ENCODE measurements at regions not wholly inside any gene's neighbourhood (a gene's known extent, or its start where the extent isn't known, plus 50 kb on each side); places are given as distances from the start of the nearest gene placed in this dataset.

DNA sequence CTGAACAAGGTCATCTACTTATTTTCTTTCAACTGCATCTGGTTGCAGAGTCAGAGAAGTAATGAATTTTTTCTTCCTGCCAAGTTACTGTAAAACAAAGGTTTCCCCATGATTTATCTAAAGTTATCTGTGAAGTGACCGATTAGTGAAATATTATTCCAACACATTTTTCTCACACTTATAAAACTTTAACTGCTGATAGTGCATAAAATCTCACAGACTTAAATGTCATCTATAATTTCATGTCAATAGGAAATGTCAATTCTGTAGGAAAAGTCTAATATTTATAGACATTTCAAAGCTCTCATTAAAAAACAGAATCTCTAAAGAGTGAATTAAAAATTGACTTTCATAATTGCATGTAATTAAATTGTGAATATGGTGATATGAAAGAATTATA, 397.2 kb downstream of the SLITRK1 start:
- intact Hi-C loops (cut with micrococcal nuclease) (no loop called here), dilution Hi-C loops (cut with MboI; ENCODE audit: extremely low pct_ligation_motif_present, low sequenced_read_pairs) (no loop called here)
- CTCF ChIA-PET: no interaction called here
- H3K27me3 ChIP-seq (ENCODE audit: control insufficient read depth in 2 of 2, insufficient read depth in 2 of 2, low read length in 2 of 2): no peaks in the 10 kb centered on the region
- no peak overlapping the region for H3K27ac ChIP-seq (ENCODE audit: insufficient read depth, low read depth, low read length)
- H3K9ac ChIP-seq (replicated peaks; ENCODE audit: extremely low read depth, insufficient read depth, low read length): no peak overlapping the region
- POLR2A ChIA-PET: no interaction called here
- peaks cover 5% of the 10 kb centered on the region for H3K9me3 ChIP-seq (replicated peaks; ENCODE audit: control insufficient read depth, insufficient read depth, low read length)
- TF ChIP-seq, protein P1, sequence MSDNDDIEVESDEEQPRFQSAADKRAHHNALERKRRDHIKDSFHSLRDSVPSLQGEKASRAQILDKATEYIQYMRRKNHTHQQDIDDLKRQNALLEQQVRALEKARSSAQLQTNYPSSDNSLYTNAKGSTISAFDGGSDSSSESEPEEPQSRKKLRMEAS (IDR thresholded peaks at IDR 0.05; ENCODE audit: insufficient read depth, insufficient read length): no peak
- TF ChIP-seq JUN (IDR thresholded peaks at IDR 0.05; ENCODE audit: borderline replicate concordance, insufficient read depth, insufficient read length, low read depth) (no peak), MYC (IDR thresholded peaks at IDR 0.05; ENCODE audit: low read depth, low read length) (no peak), FOS (IDR thresholded peaks at IDR 0.05; ENCODE audit: borderline replicate concordance, insufficient read depth, low read length) (no peak)
- H3K4me3 ChIP-seq (replicated peaks in 1 of 3; ENCODE audit: insufficient read depth in 1 of 3, low read depth in 1 of 3, low read length in 3 of 3): no peak overlapping the region
- FAIRE-seq: no peak
- BruUV-seq (replicated peaks): no TSS peak
- no peak for DNase-seq (ENCODE audit: low read depth, low spot score)
- no peaks in the 10 kb centered on the region for H3K4me1 ChIP-seq (ENCODE audit: control insufficient read depth, extremely low read depth, insufficient read depth, low read length)
- no peaks in the 10 kb centered on the region for H3K79me2 ChIP-seq (ENCODE audit: control insufficient read depth, insufficient read depth, low read length)
- no peaks in the 10 kb centered on the region for H4K20me1 ChIP-seq (replicated peaks; ENCODE audit: control insufficient read depth, extremely low read depth, insufficient read depth, low read length)
- H3K4me2 ChIP-seq (ENCODE audit: insufficient read depth, low read length): no peak overlapping the region
- H3K9me1 ChIP-seq (replicated peaks; ENCODE audit: control insufficient read depth, extremely low read depth, insufficient read depth, low read length): no peaks in the 10 kb centered on the region
- H2AFZ ChIP-seq (ENCODE audit: low read depth, low read length): no peak overlapping the region
- no peaks in the 10 kb centered on the region for H3K36me3 ChIP-seq (ENCODE audit: control insufficient read depth in 2 of 2, extremely low read depth in 1 of 2, insufficient read depth in 2 of 2, low read length in 2 of 2)

DNA sequence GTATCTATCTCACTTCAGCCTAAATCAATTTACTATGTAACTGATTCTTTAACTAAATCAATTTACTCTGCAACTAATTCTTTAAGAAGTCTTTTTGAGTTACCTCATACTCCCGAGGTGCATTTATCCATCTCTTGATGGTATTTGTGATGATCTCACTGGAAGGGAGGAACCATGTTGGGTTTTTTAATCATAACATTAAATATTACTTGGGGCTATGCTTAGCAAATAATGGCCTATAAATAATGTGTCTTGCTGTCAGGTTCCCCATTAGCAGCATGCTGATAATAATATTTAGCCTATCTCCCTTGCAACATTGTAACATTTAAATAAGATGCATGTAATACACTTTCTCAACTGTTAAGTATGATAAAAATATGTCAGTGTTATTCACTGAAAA, 411.3 kb downstream of the SLITRK1 start:
- H3K9me1 ChIP-seq (replicated peaks; ENCODE audit: control insufficient read depth, extremely low read depth, insufficient read depth, low read length): no peaks in the 10 kb centered on the region
- no peak overlapping the region for H3K4me2 ChIP-seq (ENCODE audit: insufficient read depth, low read length)
- H3K27ac ChIP-seq (ENCODE audit: insufficient read depth, low read depth, low read length): no peak overlapping the region
- no peak overlapping the region for H3K9ac ChIP-seq (replicated peaks; ENCODE audit: extremely low read depth, insufficient read depth, low read length)
- ChIA-PET POLR2A (no interaction called here), CTCF (no interaction called here)
- no peaks in the 10 kb centered on the region for H3K4me1 ChIP-seq (ENCODE audit: control insufficient read depth, extremely low read depth, insufficient read depth, low read length)
- dilution Hi-C loops (cut with MboI; ENCODE audit: extremely low pct_ligation_motif_present, low sequenced_read_pairs): no loop called here
- intact Hi-C loops (cut with micrococcal nuclease): no loop called here
- no peak for FAIRE-seq
- H4K20me1 ChIP-seq (replicated peaks; ENCODE audit: control insufficient read depth, extremely low read depth, insufficient read depth, low read length): no peaks in the 10 kb centered on the region
- DNase-seq (ENCODE audit: low read depth, low spot score): no peak
- TF ChIP-seq POLR2AphosphoS5 (IDR thresholded peaks at IDR 0.05; ENCODE audit: insufficient read depth, low read depth, low read length) (no peak), FOS (IDR thresholded peaks at IDR 0.05; ENCODE audit: borderline replicate concordance, insufficient read depth, low read length) (no peak), GATA2 (IDR thresholded peaks at IDR 0.05; ENCODE audit: insufficient read depth, insufficient read length, low read depth, low read length) (no peak), JUN (IDR thresholded peaks at IDR 0.05; ENCODE audit: borderline replicate concordance, insufficient read depth, insufficient read length, low read depth) (no peak), EZH2 (IDR thresholded peaks at IDR 0.05; ENCODE audit: borderline replicate concordance, low read depth, low read length, severe bottlenecking) (no peak), MYC (IDR thresholded peaks at IDR 0.05; ENCODE audit: low read depth, low read length) (no peak), POLR2A (IDR thresholded peaks at IDR 0.05; ENCODE audit: low read depth, low read length) (no peak)
- TF ChIP-seq, protein P1 (IDR thresholded peaks at IDR 0.05; ENCODE audit: insufficient read depth, insufficient read length): no peak
- TF ChIP-seq, protein P2, sequence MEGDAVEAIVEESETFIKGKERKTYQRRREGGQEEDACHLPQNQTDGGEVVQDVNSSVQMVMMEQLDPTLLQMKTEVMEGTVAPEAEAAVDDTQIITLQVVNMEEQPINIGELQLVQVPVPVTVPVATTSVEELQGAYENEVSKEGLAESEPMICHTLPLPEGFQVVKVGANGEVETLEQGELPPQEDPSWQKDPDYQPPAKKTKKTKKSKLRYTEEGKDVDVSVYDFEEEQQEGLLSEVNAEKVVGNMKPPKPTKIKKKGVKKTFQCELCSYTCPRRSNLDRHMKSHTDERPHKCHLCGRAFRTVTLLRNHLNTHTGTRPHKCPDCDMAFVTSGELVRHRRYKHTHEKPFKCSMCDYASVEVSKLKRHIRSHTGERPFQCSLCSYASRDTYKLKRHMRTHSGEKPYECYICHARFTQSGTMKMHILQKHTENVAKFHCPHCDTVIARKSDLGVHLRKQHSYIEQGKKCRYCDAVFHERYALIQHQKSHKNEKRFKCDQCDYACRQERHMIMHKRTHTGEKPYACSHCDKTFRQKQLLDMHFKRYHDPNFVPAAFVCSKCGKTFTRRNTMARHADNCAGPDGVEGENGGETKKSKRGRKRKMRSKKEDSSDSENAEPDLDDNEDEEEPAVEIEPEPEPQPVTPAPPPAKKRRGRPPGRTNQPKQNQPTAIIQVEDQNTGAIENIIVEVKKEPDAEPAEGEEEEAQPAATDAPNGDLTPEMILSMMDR (IDR thresholded peaks at IDR 0.05; ENCODE audit: extremely low read depth in 1 of 2, insufficient read depth in 1 of 2, low read depth in 1 of 2, low read length in 2 of 2): no peak
- H3K27me3 ChIP-seq (ENCODE audit: control insufficient read depth in 2 of 2, insufficient read depth in 2 of 2, low read length in 2 of 2): no peaks in the 10 kb centered on the region
- no peak overlapping the region for H2AFZ ChIP-seq (ENCODE audit: low read depth, low read length)
- BruUV-seq (replicated peaks): no TSS peak
- H3K79me2 ChIP-seq (ENCODE audit: control insufficient read depth, insufficient read depth, low read length): no peaks in the 10 kb centered on the region
- no peaks in the 10 kb centered on the region for H3K9me3 ChIP-seq (replicated peaks; ENCODE audit: control insufficient read depth, insufficient read depth, low read length)
- H3K36me3 ChIP-seq (ENCODE audit: control insufficient read depth in 2 of 2, extremely low read depth in 1 of 2, insufficient read depth in 2 of 2, low read length in 2 of 2): no peaks in the 10 kb centered on the region
- no peak overlapping the region for H3K4me3 ChIP-seq (replicated peaks in 1 of 3; ENCODE audit: insufficient read depth in 1 of 3, low read depth in 1 of 3, low read length in 3 of 3)

Data from endothelial cell of umbilical vein (primary cell).